Karpas-422 (cell line): ENCODE measurements at regions not wholly inside any gene's neighbourhood (a gene's known extent, or its start where the extent isn't known, plus 50 kb on each side); places are given as distances from the start of the nearest gene placed in this dataset.
A peak's percentile ranks its signal among the peaks of the same experiment; 100 is the strongest.
"Not testable (repeated sequence)": the region's sequence is repeated elsewhere in the genome, so short reads cannot be mapped to it uniquely, and the experiment has no call there.

Source experiments
- DNase-seq: peaks from one replicate; pipeline ENCODE4 v3.0.0-alpha.2; 2015
- H2AFZ ChIP-seq: fragments of 200-600 bp; sonication (generic); 2 replicates; pipeline ENCODE4 v1.6.1; 2014; ENCODE audit warnings: antibody characterized with exemption, low read length, mixed read lengths
- H3K27ac ChIP-seq: fragments of 200-600 bp; sonication (generic); 2 replicates; pipeline ENCODE4 v1.5.1; 2014; ENCODE audit warnings: mild to moderate bottlenecking, low read length, moderate library complexity
- H3K27me3 ChIP-seq: fragments of 200-600 bp; sonication (generic); 2 replicates; pipeline ENCODE4 v1.6.1; 2014; ENCODE audit warnings: low read length, mixed read lengths
- H3K36me3 ChIP-seq: fragments of 200-600 bp; sonication (generic); 2 replicates; pipeline ENCODE4 v1.6.1; 2014; ENCODE audit warnings: low read length, mixed read lengths; ENCODE audit not compliant: insufficient read depth
- H3K4me1 ChIP-seq: fragments of 200-600 bp; sonication (generic); 2 replicates; pipeline ENCODE4 v1.6.1; 2014; ENCODE audit warnings: mild to moderate bottlenecking, low read length, mixed read lengths
- H3K4me2 ChIP-seq: fragments of 200-600 bp; sonication (generic); 2 replicates; pipeline ENCODE4 v1.6.1; 2014; ENCODE audit warnings: low read length, low read depth, mild to moderate bottlenecking; ENCODE audit not compliant: poor library complexity, severe bottlenecking
- H3K4me3 ChIP-seq: fragments of 200-600 bp; sonication (generic); 2 replicates; pipeline ENCODE4 v1.5.1; 2014; ENCODE audit warnings: mild to moderate bottlenecking, antibody characterized with exemption, low read length, mixed read lengths
- H3K79me2 ChIP-seq: fragments of 200-600 bp; sonication (generic); 2 replicates; pipeline ENCODE4 v1.6.1; 2014; ENCODE audit warnings: mild to moderate bottlenecking, low read length, mixed read lengths
- H3K9ac ChIP-seq: fragments of 200-600 bp; sonication (generic); 2 replicates; pipeline ENCODE4 v1.6.0; 2014; ENCODE audit warnings: low read length
- H3K9me2 ChIP-seq: fragments of 200-600 bp; sonication (generic), shearing (Covaris generic); replicated peaks from 2 replicates; pipeline ENCODE4 v1.6.0; 2014; ENCODE audit warnings: mild to moderate bottlenecking, low read length, moderate library complexity; ENCODE audit not compliant: insufficient read depth
- H3K9me3 ChIP-seq: fragments of 300-700, 200-600 bp; sonication (generic); 2 replicates; pipeline ENCODE4 v1.6.1; 2014; ENCODE audit warnings: low read length, mixed read lengths
- H4K20me1 ChIP-seq: fragments of 200-600 bp; sonication (generic); 2 replicates; pipeline ENCODE4 v1.6.1; 2014; ENCODE audit warnings: mild to moderate bottlenecking, antibody characterized with exemption, low read length, low read depth; ENCODE audit not compliant: insufficient read depth

GRCh38 chr13:62418376-62418775 lies 1002.7 kb upstream of the PCDH20 start:
- H2AFZ ChIP-seq: no peak overlapping the region
- H3K4me3 ChIP-seq: no peak overlapping the region
- H4K20me1 ChIP-seq: no peaks in the 10 kb centered on the region
- H3K4me2 ChIP-seq: no peak overlapping the region
- no peak overlapping the region for H3K9ac ChIP-seq
- no peak overlapping the region for H3K27ac ChIP-seq
- peaks cover 3% of the 10 kb centered on the region; the same call in 1 of the 2 replicates for H3K4me1 ChIP-seq
- no peaks in the 10 kb centered on the region for H3K9me3 ChIP-seq
- H3K27me3 ChIP-seq: no peaks in the 10 kb centered on the region
- H3K9me2 ChIP-seq: no peaks in the 10 kb centered on the region
- no peaks in the 10 kb centered on the region for H3K79me2 ChIP-seq
- DNase-seq: no peak
- H3K36me3 ChIP-seq: no peaks in the 10 kb centered on the region

GRCh38 chr13:62407871-62408270 lies 992.2 kb upstream of the PCDH20 start:
- H3K9me3 ChIP-seq: no peaks in the 10 kb centered on the region
- H3K4me2 ChIP-seq: no peak overlapping the region
- no peak for DNase-seq

GRCh38 chr13:62388515-62388914 lies 972.9 kb upstream of the PCDH20 start:
- Histone ChIP-seq H3K36me3 (no peaks in the 10 kb centered on the region), H2AFZ (no peak overlapping the region), H3K9me3 (no peaks in the 10 kb centered on the region), H4K20me1 (no peaks in the 10 kb centered on the region), H3K79me2 (no peaks in the 10 kb centered on the region), H3K9me2 (no peaks in the 10 kb centered on the region), H3K27me3 (no peaks in the 10 kb centered on the region), H3K27ac (no peak overlapping the region), H3K4me2 (no peak overlapping the region), H3K9ac (no peak overlapping the region), H3K4me3 (no peak overlapping the region), H3K4me1 (no peaks in the 10 kb centered on the region; the same call in 1 of the 2 replicates)
- DNase-seq: no peak

More at GRCh38 chr13:62407871-62408270, 992.2 kb upstream of the PCDH20 start:
- no peaks in the 10 kb centered on the region for H4K20me1 ChIP-seq
- no peak overlapping the region for H3K27ac ChIP-seq
- no peaks in the 10 kb centered on the region for H3K36me3 ChIP-seq
- H3K4me1 ChIP-seq: no peaks in the 10 kb centered on the region
- no peaks in the 10 kb centered on the region for H3K27me3 ChIP-seq
- H2AFZ ChIP-seq: no peak overlapping the region
- no peak overlapping the region for H3K9ac ChIP-seq
- H3K9me2 ChIP-seq: no peaks in the 10 kb centered on the region
- no peak overlapping the region for H3K4me3 ChIP-seq
- no peaks in the 10 kb centered on the region for H3K79me2 ChIP-seq

GRCh38 chr13:62387647-62388046 lies 972.0 kb upstream of the PCDH20 start:
- Histone ChIP-seq H3K4me1 (no peaks in the 10 kb centered on the region; the same call in 1 of the 2 replicates), H3K4me2 (peak overlapping the region; percentile 31), H3K79me2 (no peaks in the 10 kb centered on the region), H3K9me2 (no peaks in the 10 kb centered on the region), H3K9me3 (no peaks in the 10 kb centered on the region), H3K27me3 (no peaks in the 10 kb centered on the region), H4K20me1 (no peaks in the 10 kb centered on the region), H3K4me3 (no peak overlapping the region), H3K36me3 (no peaks in the 10 kb centered on the region), H2AFZ (peak overlapping the region; percentile 69; the same call in 1 of the 2 replicates), H3K9ac (no peak overlapping the region), H3K27ac (no peak overlapping the region)
- DNase-seq: peak; percentile 69

DNA sequence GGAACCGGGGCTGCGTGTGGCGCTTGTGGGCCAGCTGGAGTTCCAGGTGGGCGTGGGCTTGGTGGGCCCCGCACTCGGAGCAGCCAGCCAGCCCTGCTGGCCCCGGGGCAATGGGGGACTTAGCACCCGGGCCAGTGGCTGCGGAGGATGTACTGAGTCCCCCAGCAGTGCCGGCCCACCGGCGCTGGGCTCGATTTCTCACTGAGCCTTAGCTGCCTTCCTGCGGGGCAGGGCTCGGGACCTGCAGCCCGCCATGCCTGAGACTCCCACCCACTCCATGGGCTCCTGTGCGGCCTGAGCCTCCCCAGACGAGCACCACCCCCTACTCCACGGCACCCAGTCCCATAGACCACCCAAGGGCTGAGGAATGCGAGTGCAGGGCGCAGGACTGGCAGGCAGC lies 963.6 kb upstream of the PCDH20 start:
- not testable (repeated sequence) for H3K27ac ChIP-seq, H3K79me2 ChIP-seq, H3K9me3 ChIP-seq, H3K4me3 ChIP-seq, H3K4me2 ChIP-seq, H3K4me1 ChIP-seq, H3K27me3 ChIP-seq, H2AFZ ChIP-seq, H4K20me1 ChIP-seq, H3K9me2 ChIP-seq, DNase-seq, H3K36me3 ChIP-seq, H3K9ac ChIP-seq

DNA sequence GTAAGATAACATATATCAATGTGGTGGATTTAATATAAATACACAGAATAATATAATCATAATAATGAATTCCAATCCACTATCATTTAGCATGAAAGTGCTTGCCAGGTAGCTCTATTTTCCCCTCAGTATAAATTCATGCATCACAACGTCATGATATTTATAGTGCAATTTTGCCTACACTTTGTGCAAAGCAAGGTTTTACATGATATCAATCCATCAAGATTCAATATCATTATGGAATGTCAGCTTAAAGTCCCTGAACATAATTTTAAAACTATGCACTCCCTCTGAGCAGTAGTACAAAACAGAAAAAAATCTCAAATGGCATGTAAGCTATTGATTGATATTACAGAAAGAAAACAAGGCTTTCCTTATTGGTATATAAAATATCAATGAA lies 962.2 kb upstream of the PCDH20 start:
- Histone ChIP-seq H3K36me3 (no peaks in the 10 kb centered on the region), H3K79me2 (no peaks in the 10 kb centered on the region), H3K4me1 (peaks cover 6% of the 10 kb centered on the region; the same call in 1 of the 2 replicates), H3K27ac (no peak overlapping the region), H3K9me2 (no peaks in the 10 kb centered on the region), H3K9me3 (no peaks in the 10 kb centered on the region), H3K4me3 (no peak overlapping the region), H3K9ac (no peak overlapping the region), H3K27me3 (no peaks in the 10 kb centered on the region), H3K4me2 (no peak overlapping the region), H2AFZ (peak overlapping the region; percentile 34; the same call in 1 of the 2 replicates), H4K20me1 (no peaks in the 10 kb centered on the region)
- no peak for DNase-seq

- Histone ChIP-seq H4K20me1 (no peaks in the 10 kb centered on the region), H3K36me3 (no peaks in the 10 kb centered on the region), H3K9ac (no peak overlapping the region), H3K4me3 (no peak overlapping the region), H3K27ac (no peak overlapping the region), H2AFZ (peak overlapping the region; percentile 59), H3K27me3 (no peaks in the 10 kb centered on the region), H3K9me2 (no peaks in the 10 kb centered on the region), H3K79me2 (no peaks in the 10 kb centered on the region), H3K4me2 (no peak overlapping the region), H3K4me1 (peaks cover 6% of the 10 kb centered on the region; the same call in 1 of the 2 replicates), H3K9me3 (no peaks in the 10 kb centered on the region)
- no peak for DNase-seq
Observed at GRCh38 chr13:62375653-62376052, 960.0 kb upstream of the PCDH20 start.

DNA sequence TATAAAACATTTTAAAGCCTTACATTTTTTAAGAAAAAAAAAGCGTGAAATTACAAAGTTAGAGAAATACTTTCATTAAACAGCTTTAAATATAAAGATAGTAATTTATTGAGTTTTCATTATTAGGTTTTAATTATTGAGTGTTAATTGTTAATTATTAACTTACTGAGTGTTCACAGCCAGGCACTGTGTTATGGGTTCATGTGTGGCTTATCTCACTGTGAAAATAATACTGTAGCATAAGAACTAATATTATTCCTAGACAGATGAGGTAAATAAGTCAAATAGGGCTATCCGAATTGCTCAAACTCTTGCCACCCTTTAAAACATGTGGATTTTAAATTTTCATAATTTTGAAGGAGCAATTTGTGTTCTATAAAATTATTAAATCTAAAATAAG lies 956.1 kb upstream of the PCDH20 start:
- Histone ChIP-seq H3K9me3 (no peaks in the 10 kb centered on the region), H3K9me2 (no peaks in the 10 kb centered on the region), H3K27ac (no peak overlapping the region), H3K4me2 (no peak overlapping the region), H3K4me1 (peaks cover 6% of the 10 kb centered on the region; the same call in 1 of the 2 replicates), H3K36me3 (no peaks in the 10 kb centered on the region), H2AFZ (no peak overlapping the region; the same call in 1 of the 2 replicates), H3K4me3 (no peak overlapping the region), H4K20me1 (no peaks in the 10 kb centered on the region), H3K27me3 (no peaks in the 10 kb centered on the region), H3K9ac (no peak overlapping the region), H3K79me2 (no peaks in the 10 kb centered on the region)
- DNase-seq: no peak

- H3K79me2 ChIP-seq, H3K9me2 ChIP-seq, H2AFZ ChIP-seq, H3K4me1 ChIP-seq, DNase-seq, H3K4me2 ChIP-seq, H3K36me3 ChIP-seq, H3K9me3 ChIP-seq, H4K20me1 ChIP-seq, H3K27ac ChIP-seq, H3K9ac ChIP-seq, H3K4me3 ChIP-seq, H3K27me3 ChIP-seq: not testable (repeated sequence)
Observed at GRCh38 chr13:62367971-62368370, 952.3 kb upstream of the PCDH20 start.
